ENCODE measurements at regions not wholly inside any gene's neighbourhood (a gene's known extent, or its start where the extent isn't known, plus 50 kb on each side); places are given as distances from the start of the nearest gene placed in this dataset.

- TF ChIP-seq POLR2AphosphoS5 (IDR thresholded peaks at IDR 0.05; ENCODE audit: low read depth, low read length) (no peak), SIN3A (IDR thresholded peaks at IDR 0.05; ENCODE audit: borderline replicate concordance, insufficient read depth, low read length) (no peak), TAF1 (IDR thresholded peaks at IDR 0.05; ENCODE audit: borderline replicate concordance, insufficient read depth, low read length) (no peak), FOXP2 (optimal IDR thresholded peaks at IDR 0.05; ENCODE audit: borderline replicate concordance, extremely low read depth, extremely low read length, insufficient read depth) (no peak)
- TF ChIP-seq, protein P1, sequence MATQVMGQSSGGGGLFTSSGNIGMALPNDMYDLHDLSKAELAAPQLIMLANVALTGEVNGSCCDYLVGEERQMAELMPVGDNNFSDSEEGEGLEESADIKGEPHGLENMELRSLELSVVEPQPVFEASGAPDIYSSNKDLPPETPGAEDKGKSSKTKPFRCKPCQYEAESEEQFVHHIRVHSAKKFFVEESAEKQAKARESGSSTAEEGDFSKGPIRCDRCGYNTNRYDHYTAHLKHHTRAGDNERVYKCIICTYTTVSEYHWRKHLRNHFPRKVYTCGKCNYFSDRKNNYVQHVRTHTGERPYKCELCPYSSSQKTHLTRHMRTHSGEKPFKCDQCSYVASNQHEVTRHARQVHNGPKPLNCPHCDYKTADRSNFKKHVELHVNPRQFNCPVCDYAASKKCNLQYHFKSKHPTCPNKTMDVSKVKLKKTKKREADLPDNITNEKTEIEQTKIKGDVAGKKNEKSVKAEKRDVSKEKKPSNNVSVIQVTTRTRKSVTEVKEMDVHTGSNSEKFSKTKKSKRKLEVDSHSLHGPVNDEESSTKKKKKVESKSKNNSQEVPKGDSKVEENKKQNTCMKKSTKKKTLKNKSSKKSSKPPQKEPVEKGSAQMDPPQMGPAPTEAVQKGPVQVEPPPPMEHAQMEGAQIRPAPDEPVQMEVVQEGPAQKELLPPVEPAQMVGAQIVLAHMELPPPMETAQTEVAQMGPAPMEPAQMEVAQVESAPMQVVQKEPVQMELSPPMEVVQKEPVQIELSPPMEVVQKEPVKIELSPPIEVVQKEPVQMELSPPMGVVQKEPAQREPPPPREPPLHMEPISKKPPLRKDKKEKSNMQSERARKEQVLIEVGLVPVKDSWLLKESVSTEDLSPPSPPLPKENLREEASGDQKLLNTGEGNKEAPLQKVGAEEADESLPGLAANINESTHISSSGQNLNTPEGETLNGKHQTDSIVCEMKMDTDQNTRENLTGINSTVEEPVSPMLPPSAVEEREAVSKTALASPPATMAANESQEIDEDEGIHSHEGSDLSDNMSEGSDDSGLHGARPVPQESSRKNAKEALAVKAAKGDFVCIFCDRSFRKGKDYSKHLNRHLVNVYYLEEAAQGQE (IDR thresholded peaks at IDR 0.05; ENCODE audit: insufficient read depth in 1 of 2, low read depth in 2 of 2, low read length in 2 of 2), result no peak
Observed at GRCh38 chr10:77689339-77689738, 51.7 kb upstream of the KCNMA1 start.

- TF ChIP-seq POLR2AphosphoS5 (IDR thresholded peaks at IDR 0.05; ENCODE audit: low read depth, low read length) (no peak), SIN3A (IDR thresholded peaks at IDR 0.05; ENCODE audit: borderline replicate concordance, insufficient read depth, low read length) (no peak), FOXP2 (optimal IDR thresholded peaks at IDR 0.05; ENCODE audit: borderline replicate concordance, extremely low read depth, extremely low read length, insufficient read depth) (no peak), TAF1 (IDR thresholded peaks at IDR 0.05; ENCODE audit: borderline replicate concordance, insufficient read depth, low read length) (no peak)
- TF ChIP-seq, protein P1 (IDR thresholded peaks at IDR 0.05; ENCODE audit: insufficient read depth in 1 of 2, low read depth in 2 of 2, low read length in 2 of 2), result no peak
Observed at GRCh38 chr10:77687621-77688020, 50.0 kb upstream of the KCNMA1 start.
